Fibroblast of the aortic adventitia (primary cell): ENCODE measurements at regions not wholly inside any gene's neighbourhood (a gene's known extent, or its start where the extent isn't known, plus 50 kb on each side); places are given as distances from the start of the nearest gene placed in this dataset.

ENCODE experiments used
- DNase-seq: peaks from one replicate; pipeline ENCODE4 v3.0.0-alpha.2; 2010; ENCODE audit warnings: low read depth
- H3K4me3 ChIP-seq: 2 replicates; pipeline ENCODE4 v1.5.1; 2011; ENCODE audit warnings: low read depth, mild to moderate bottlenecking, control low read depth, low read length, moderate library complexity
- CTCF ChIP-seq: IDR thresholded peaks from 2 replicates; pipeline ENCODE4 v1.5.1; 2011; ENCODE audit warnings: mild to moderate bottlenecking, low read length, control low read depth, inconsistent platforms; ENCODE audit not compliant: insufficient read depth

GRCh38 chr13:97161582-97162231 is 60.4 kb upstream of the MBNL2 start:
- no peak for DNase-seq
- H3K4me3 ChIP-seq, result no peak overlapping the region
- no peak for TF ChIP-seq CTCF

GRCh38 chr13:97165502-97166425 is 56.4 kb upstream of the MBNL2 start:
- no peak overlapping the region for H3K4me3 ChIP-seq
- TF ChIP-seq CTCF, result no peak
- DNase-seq, result no peak

GRCh38 chr13:97171136-97171535 is 51.0 kb upstream of the MBNL2 start:
- H3K4me3 ChIP-seq, result no peak overlapping the region
- DNase-seq, result no peak
- TF ChIP-seq CTCF, result no peak
